Fibroblast of villous mesenchyme (primary cell): ENCODE measurements at regions not wholly inside any gene's neighbourhood (a gene's known extent, or its start where the extent isn't known, plus 50 kb on each side); places are given as distances from the start of the nearest gene placed in this dataset.
"Not testable (repeated sequence)": the region's sequence is repeated elsewhere in the genome, so short reads cannot be mapped to it uniquely, and the experiment has no call there.

Source experiments
- DNase-seq: peaks from one replicate; pipeline ENCODE4 v3.0.0-alpha.2; 2010; ENCODE audit warnings: low read depth
- H3K4me3 ChIP-seq: 2 replicates; pipeline ENCODE4 v1.5.1; 2011; ENCODE audit warnings: low read depth, mild to moderate bottlenecking, low read length
- TF ChIP-seq, protein P1 (sequence below): IDR thresholded peaks from 2 replicates; pipeline ENCODE4 v1.5.1; 2012; ENCODE audit warnings: low read depth, mild to moderate bottlenecking, low read length; ENCODE audit not compliant: insufficient read depth

GRCh38 chr4:133544097-133544496, 395.0 kb downstream of the PCDH10 start:
- no peak overlapping the region for H3K4me3 ChIP-seq
- DNase-seq: no peak
- TF ChIP-seq, protein P1, sequence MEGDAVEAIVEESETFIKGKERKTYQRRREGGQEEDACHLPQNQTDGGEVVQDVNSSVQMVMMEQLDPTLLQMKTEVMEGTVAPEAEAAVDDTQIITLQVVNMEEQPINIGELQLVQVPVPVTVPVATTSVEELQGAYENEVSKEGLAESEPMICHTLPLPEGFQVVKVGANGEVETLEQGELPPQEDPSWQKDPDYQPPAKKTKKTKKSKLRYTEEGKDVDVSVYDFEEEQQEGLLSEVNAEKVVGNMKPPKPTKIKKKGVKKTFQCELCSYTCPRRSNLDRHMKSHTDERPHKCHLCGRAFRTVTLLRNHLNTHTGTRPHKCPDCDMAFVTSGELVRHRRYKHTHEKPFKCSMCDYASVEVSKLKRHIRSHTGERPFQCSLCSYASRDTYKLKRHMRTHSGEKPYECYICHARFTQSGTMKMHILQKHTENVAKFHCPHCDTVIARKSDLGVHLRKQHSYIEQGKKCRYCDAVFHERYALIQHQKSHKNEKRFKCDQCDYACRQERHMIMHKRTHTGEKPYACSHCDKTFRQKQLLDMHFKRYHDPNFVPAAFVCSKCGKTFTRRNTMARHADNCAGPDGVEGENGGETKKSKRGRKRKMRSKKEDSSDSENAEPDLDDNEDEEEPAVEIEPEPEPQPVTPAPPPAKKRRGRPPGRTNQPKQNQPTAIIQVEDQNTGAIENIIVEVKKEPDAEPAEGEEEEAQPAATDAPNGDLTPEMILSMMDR: no peak

DNA sequence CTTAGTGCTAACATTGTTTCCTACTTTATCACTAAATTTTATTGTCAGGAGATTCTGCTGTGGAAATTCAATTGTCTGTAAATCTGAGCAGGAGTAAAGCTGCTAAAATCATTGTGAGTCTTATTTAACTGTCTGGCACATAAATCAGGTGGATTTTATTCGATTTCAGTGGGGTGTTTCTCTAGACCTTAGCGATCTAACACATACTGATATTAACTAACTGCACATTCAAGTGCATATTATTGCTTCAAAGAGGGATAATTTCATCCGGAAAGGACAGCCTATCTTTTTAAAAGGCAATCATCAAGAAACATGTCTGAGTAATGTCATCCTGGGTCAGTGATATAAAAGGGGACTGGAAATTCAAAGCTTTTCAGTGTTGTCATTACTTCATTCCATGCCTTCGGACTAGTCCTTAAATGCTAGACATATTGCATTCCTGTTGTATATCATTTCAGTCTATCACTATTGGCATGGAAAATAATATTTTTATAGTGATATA, 388.7 kb downstream of the PCDH10 start:
- no peak overlapping the region for H3K4me3 ChIP-seq
- TF ChIP-seq, protein P1: no peak
- DNase-seq: no peak

GRCh38 chr4:133534224-133534623, 385.1 kb downstream of the PCDH10 start:
- H3K4me3 ChIP-seq, DNase-seq: not testable (repeated sequence)

- no peak for DNase-seq
- H3K4me3 ChIP-seq: no peak overlapping the region
- TF ChIP-seq, protein P1: no peak
These were observed 375.3 kb downstream of the PCDH10 start for GRCh38 chr4:133524369-133524768.

- no peak for DNase-seq
- H3K4me3 ChIP-seq: no peak overlapping the region
- TF ChIP-seq, protein P1: no peak
These were observed 364.8 kb downstream of the PCDH10 start for GRCh38 chr4:133513901-133514300.

DNA sequence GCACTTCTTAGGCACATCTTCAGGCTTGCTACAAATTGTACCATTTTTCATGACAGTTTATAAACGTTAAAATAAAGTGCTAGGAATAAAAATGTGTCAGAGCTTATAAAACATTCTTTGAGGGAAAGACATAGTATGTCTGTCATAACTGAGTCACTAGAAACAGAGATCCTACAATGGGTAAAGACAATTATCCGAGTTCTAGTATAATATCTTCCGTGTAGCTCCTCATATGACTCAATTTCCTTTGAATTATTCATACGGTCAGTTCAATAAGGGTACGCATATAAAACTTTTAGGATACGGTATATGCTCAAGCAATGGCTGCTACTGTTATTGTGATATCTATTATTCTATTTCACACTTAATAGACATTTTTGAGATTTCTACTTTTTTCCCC, 349.1 kb downstream of the PCDH10 start:
- H3K4me3 ChIP-seq: no peak overlapping the region
- TF ChIP-seq, protein P1: no peak
- DNase-seq: no peak

- no peak for DNase-seq
- H3K4me3 ChIP-seq: no peak overlapping the region
These were observed 344.7 kb downstream of the PCDH10 start for GRCh38 chr4:133493776-133494175.

More at GRCh38 chr4:133493776-133494175, 344.7 kb downstream of the PCDH10 start:
- TF ChIP-seq, protein P1: no peak
